Transverse colon (tissue), 3 donors: ENCODE measurements at regions not wholly inside any gene's neighbourhood (a gene's known extent, or its start where the extent isn't known, plus 50 kb on each side); places are given as distances from the start of the nearest gene placed in this dataset.
"Not testable (repeated sequence)": the region's sequence is repeated elsewhere in the genome, so short reads cannot be mapped to it uniquely, and the experiment has no call there.

Experiments used
- CTCF ChIP-seq, 5 experiments: fragments of 200-600 bp in 3 of 5; fragments of 450-650 bp in 2 of 5; sonication (generic) in 3 of 5; IDR thresholded peaks; 1 replicate in 2 of 5; 2 replicates in 3 of 5; pipeline ENCODE4 v1.5.1; 2016 to 2017; ENCODE audit warnings: antibody characterized with exemption in 5 of 5, inconsistent platforms in 3 of 5, mild to moderate bottlenecking in 2 of 5, moderate library complexity in 1 of 5
- POLR2A ChIP-seq: fragments of 450-650 bp; IDR thresholded peaks from one replicate; pipeline ENCODE4 v1.6.1; 2016; ENCODE audit warnings: antibody characterized with exemption, mild to moderate bottlenecking, moderate library complexity

DNA sequence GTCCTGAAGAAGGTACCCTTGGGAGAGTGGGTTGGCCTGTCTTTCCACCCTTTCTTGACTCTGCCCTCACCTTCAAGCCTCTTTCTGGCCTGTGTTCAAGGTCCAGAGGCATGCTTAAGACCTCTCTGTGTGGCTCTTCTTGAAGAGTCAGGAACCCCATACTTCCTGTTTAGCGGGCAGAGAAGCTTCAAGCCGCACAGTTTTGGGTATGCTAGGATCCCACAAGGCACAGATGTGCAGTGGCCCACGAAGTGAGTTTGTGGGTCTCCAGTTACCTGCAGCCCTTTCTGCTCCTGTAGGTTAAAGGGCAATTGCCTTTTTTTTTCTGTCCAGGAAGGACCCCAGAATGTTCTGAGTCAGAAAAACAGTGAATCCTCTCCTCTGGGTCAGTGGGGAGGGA is 87.4 kb upstream of the FCGR1A start:
- TF ChIP-seq CTCF (IDR thresholded peaks at IDR 0.05); POLR2A: not testable (repeated sequence)
